OCI-LY3 (cell line): ENCODE measurements at regions not wholly inside any gene's neighbourhood (a gene's known extent, or its start where the extent isn't known, plus 50 kb on each side); places are given as distances from the start of the nearest gene placed in this dataset.

ENCODE experiments used
- CTCF ChIP-seq: fragments of 200-600, 300-600 bp; sonication (generic); IDR thresholded peaks from 2 replicates; pipeline ENCODE4 v1.5.1; 2014; ENCODE audit warnings: antibody characterized with exemption, low read length, low read depth
- EZH2phosphoT487 ChIP-seq: fragments of 200-600 bp; shearing (Covaris generic); IDR thresholded peaks from 2 replicates; pipeline ENCODE4 v1.6.1; 2018; ENCODE audit warnings: antibody characterized with exemption, mixed run types, low read depth

GRCh38 chr13:58852076-58852475 is 1220.5 kb downstream of the PCDH17 start:
- no peak for TF ChIP-seq CTCF
- no peak for TF ChIP-seq EZH2phosphoT487
